GM21737 (cell line): ENCODE measurements at regions not wholly inside any gene's neighbourhood (a gene's known extent, or its start where the extent isn't known, plus 50 kb on each side); places are given as distances from the start of the nearest gene placed in this dataset.
"Not testable (repeated sequence)": the region's sequence is repeated elsewhere in the genome, so short reads cannot be mapped to it uniquely, and the experiment has no call there.

Experiments
- ATAC-seq: cut with Tn5 transposase; IDR thresholded peaks from one replicate; pipeline ENCODE4 v1.9.1; 2021; ENCODE audit warnings: mild to moderate bottlenecking, moderate library complexity; ENCODE audit not compliant: unreplicated experiment

- ATAC-seq, result not testable (repeated sequence)
Measured at GRCh38 chrY:7588176-7588575, 676.6 kb upstream of the AMELY start.

DNA sequence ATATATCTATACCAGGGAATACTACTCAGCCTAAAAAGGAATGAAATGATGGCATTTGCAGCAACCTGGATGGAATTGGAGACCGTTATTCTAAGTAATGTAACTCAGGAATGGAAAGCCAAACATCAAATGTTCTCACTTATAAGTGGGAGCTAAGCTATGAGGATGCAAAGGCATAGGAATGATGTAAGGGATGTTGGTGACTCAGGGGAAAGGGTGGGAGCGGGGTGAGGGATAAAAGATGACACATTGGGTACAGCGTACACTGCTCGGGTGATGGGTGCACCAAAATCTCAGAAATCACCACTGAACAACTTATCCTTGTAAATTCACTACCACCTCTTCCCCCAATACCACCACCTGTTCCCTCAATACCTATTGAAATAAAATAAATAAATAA lies 651.0 kb upstream of the AMELY start:
- no peak for ATAC-seq

DNA sequence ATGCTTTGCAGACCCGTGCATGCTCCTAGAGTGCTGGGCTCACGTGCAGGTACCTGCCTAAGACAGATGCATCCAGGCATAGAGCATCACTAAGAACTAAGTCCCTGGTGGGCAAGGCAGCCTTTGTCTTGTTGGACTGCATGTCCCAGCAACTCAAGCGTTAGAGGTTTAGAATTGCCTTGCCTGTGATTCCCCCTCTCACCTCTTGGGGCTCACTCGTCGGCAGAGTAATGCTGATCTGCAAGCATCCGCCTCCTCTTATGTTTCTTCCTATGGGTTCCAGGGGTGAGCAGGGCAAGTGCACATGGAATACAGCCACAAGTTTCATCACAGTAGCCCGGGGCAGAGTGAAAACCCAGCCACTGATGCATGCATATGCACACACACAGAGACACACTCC lies 646.1 kb upstream of the AMELY start:
- no peak for ATAC-seq

DNA sequence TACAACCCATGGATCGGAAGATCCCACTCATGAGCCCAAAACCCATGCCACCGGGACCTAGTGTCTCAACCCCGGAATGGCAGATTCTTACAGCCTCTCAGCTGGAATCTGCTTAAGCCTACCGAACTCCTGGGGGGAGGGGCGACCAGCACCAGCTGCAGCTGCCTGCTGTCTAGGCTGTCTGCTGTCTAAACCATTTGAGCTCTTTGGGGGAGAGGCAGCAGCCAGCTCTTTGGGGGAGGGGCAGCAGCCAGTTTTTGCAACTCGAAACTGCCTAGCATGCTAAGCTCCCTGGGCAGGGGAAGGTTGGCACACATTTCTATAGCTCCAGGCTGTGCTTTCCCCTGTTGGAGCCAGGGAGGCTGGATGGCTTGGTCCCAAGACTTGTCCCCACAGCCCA lies 643.5 kb upstream of the AMELY start:
- ATAC-seq, result no peak

DNA sequence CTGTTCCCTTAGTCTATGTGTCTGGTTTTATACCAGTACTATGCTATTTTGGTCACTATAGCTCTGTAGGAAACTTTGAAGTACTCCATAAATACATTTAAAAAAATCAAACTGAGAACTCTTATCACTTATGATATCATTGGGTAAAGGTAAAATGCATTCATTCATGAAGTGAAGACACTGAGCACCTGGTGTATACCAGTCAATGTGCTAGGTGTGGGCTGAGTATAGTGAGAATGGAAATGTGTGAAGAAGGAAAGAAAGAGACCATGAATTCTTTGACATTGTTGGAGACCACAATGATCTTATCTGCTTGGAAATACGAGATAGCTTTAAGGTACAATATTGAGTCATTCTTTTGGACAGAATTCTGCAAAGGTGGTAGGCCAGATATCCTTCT lies 633.5 kb upstream of the AMELY start:
- no peak for ATAC-seq

DNA sequence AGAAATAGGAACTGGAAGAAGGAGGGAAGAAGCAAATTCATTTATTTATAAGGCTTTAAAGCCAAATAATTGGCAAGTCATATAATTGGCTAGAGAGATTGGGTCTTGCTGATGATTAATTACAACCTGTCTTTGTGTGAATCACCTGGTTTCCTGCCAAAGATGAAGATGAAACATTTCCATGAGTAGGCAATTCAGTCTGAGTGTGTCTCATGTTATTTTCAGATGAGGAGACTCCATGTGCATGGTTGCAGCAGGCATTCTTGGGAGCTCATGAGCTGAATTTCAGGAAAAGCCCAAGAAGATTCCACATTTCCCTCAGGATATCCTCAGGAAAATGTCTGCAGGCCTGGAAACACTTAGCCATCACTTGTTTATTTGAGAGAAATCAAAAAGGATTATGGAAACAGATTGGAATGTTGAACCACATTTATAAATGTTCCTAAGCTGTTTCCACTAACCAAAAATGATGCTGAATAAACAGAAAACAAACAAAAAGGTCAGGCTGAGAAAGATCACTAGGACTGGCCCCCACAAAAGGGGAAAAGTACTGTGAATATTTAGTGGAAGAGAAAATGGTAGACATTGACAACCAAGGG lies 632.7 kb upstream of the AMELY start:
- ATAC-seq, result no peak

GRCh38 chrY:7543506-7543905 lies 632.0 kb upstream of the AMELY start:
- no peak for ATAC-seq

DNA sequence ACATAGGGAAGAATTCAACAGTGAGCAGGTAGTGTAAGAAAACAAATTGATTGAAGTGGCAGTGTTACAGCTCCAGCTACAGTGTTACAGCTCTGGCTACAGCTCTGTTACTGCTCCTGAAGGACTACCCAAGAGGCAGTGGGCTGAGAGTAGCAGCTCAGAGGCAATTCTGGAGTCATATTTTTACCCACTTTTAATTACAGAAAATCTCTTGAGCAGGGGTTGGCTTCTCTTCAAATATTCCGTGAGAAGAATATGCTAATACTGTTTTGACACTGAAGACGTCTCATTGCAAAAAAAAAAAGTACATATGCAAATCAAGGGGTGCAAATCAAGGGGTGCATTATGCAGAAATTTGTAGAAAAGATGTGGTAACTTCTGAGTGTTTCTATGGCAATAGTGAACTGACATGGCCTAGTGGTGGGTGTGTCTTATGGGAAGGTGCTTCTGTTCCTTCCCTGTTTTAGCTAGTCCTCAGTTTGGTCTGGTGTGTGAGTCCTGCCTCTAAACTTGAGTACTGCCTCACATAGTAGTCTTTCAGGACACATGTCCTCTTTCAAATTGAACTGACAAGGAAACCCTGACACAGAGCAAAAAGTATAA lies 630.8 kb upstream of the AMELY start:
- no peak for ATAC-seq

- ATAC-seq, result no peak
Measured at GRCh38 chrY:7529396-7529795, 617.8 kb upstream of the AMELY start.

DNA sequence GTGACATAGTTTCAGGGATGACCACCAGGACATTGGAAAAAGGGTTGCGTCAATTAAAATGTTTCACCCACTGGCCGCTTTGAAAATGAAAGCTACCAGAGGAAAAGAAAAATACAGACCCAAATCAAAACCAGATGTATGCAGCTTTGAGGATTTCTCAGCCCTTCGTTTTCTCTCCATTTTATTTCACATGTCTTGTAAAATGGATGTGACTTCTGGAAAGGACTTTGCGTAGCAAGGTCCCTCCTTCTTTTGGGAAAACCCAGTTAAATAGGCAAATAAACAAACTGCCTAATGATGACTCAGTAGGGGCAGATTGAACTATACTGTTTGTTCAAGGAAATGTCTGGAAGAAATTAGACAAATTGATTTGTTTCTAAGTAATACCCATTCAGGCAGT lies 616.0 kb upstream of the AMELY start:
- ATAC-seq, result not testable (repeated sequence)

DNA sequence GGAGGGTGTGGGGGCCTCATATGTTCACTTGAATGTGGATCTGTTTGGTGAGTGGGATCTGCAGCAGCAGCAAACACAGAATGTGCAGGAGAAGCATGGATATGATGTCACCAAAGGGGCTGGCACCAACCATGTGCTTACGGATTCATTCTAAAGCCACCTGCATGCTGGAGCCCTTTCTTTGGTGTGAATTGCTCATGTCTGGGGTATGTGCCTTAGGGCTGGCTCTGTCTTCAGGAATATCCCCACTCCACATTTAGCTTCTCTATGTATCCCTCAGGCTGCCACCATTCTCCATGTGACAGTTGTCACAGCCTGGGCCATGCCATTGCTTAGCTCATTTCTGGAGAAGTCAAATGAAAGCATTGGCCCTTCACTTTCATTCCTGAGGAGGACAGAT lies 606.8 kb upstream of the AMELY start:
- no peak for ATAC-seq

DNA sequence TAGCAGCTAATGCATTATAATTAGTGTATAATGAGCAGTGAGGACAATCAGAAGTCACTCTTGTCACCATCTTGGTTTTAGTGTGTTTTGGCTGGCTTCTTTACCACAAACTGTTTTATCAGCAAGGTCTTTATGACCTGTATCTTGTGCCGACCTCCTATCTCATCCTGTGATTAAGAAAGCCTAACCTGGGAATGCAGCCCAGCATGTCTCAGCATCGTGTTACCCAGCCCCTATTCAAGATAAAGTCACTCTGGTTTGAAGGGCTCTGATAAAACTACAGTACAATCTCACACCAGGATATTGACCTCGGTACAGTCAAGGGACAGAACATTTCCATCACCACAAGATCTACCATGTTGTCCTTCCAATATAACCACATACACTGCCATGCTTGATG lies 604.7 kb upstream of the AMELY start:
- no peak for ATAC-seq

DNA sequence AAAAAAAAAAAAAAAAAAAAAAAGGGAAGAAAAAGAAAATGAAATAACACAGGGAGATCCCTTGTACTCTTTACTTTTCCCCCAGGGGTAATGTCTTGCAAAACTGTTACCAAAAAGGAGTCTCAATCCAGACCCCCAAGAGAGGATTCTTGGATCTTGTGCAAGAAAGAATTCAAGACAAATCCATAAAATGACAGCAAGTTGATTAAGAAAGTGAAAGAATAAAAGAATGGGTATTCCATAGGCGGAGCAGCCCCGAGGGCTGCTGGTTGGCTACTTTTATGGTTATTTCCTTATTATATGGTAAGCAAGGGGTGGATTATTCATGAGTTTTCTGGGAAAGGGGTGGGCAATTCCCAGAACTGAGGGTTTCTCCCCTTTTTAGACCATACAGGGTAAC lies 604.3 kb upstream of the AMELY start:
- no peak for ATAC-seq

DNA sequence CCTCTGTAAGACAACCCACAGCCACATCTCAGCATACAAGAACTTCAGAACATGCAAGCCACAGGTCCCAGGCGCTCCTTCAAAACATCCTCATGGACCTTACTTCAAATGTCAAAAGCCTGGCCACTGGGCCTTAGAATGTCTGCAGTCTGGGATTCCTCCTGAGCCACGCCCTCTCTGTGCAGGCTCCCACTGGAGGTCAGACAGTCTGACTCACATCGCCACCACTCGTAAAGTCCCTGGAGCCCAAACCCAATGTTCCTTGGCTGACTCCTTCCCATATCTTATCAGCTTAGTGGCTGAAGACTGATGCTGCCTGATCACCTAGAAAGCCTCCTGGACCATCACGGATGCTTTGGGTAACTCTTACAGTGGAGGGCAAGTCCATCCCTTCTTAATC lies 591.3 kb upstream of the AMELY start:
- no peak for ATAC-seq

DNA sequence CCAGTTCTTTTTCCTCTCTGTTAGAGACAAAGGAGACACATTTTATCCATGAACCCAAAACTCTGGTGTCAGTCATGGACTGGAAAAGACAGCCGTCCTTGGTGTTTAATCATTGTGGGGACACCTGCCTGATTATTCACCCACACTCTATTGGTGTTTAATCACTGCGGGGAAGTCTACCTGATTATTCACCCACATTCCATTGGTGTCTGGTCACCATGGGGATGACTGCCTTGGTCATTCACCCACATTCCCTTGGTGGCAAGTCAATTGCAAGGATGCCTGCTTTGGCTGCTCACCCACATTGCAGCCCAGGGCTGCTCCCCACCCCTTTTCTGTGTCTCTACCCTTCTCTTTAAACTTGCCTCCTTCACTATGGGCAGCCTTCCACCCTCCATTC lies 589.7 kb upstream of the AMELY start:
- ATAC-seq, result no peak

DNA sequence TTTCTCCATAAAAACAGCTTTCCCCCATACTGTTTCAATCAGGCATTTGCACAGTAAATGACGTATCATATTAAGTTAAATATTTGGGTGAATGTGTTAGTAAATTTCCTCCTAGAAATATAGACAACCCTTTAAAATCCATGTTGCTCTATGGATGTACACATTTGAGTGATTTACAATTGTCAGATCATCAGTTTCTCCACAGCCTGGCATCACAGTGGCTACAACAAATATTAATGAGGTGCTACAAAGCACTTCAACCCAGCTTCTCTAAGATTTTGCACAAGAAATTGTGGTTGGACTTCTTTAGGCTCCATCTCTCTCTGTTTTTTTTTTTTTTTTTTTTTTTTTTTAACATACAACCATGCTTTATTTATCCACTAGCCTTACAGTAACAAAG lies 584.4 kb upstream of the AMELY start:
- no peak for ATAC-seq

- ATAC-seq, result not testable (repeated sequence)
Measured at GRCh38 chrY:7484455-7485285, 573.1 kb upstream of the AMELY start.

- no peak for ATAC-seq
Measured at GRCh38 chrY:7471976-7472375, 560.4 kb upstream of the AMELY start.

DNA sequence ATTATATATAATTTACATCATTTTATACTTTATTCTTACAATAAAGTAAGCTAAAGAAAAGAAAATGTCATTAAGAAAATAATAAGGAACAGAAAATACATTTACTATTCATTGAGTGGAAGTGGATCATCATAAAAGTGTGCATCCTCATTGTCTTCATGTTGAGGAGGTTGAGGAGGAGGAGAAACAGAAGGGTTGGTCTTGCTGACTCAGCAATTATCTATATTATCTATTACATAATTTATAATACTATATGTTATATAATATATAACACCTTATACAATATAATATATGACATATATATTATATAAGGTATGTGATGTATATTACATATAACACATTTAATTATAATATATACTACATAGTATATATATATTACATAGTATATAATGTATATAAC lies 558.5 kb upstream of the AMELY start:
- no peak for ATAC-seq

GRCh38 chrY:7468951-7469745 lies 557.6 kb upstream of the AMELY start:
- ATAC-seq, result no peak

GRCh38 chrY:7467796-7468520 lies 556.4 kb upstream of the AMELY start:
- no peak for ATAC-seq
